PC-9 (cell line): ENCODE measurements at regions not wholly inside any gene's neighbourhood (a gene's known extent, or its start where the extent isn't known, plus 50 kb on each side); places are given as distances from the start of the nearest gene placed in this dataset.

Experiments used
- BruUV-seq: library from RNA; stranded (reverse); fragments of 400-500 nt; replicated peaks from 2 replicates; lab custom pipeline; 2021; lab: Mats Ljungman, UMichigan
- CTCF ChIA-PET: fragments of 300-600 bp; sonication (Branson Sonifier 250); formaldehyde crosslinking; loops from one replicate; lab custom pipeline; 2022; ENCODE audit warnings: antibody characterized with exemption; lab: Charles Lee
- POLR2A ChIA-PET: fragments of 300-600 bp; sonication (Branson Sonifier 250); formaldehyde crosslinking; loops from one replicate; lab custom pipeline; 2022; ENCODE audit warnings: antibody characterized with exemption; ENCODE audit not compliant: unreplicated experiment; lab: Charles Lee
- DNase-seq, 2 experiments: peaks; one replicate each; pipeline versions ENCODE4 v3.0.0 to v3.0.0-alpha.2; 2015 to 2022; ENCODE audit warnings: mixed read lengths in 1 of 2
- H2AFZ ChIP-seq: fragments of 200-600 bp; sonication (generic); 2 replicates; pipeline ENCODE4 v1.8.1; 2017; ENCODE audit warnings: antibody characterized with exemption
- H3F3A ChIP-seq: fragments of 200-600 bp; sonication (generic); 2 replicates; pipeline ENCODE4 v1.8.1; 2017; ENCODE audit warnings: antibody characterized with exemption, mild to moderate bottlenecking, low read depth; ENCODE audit not compliant: insufficient read depth
- H3K27ac ChIP-seq: fragments of 200-600 bp; sonication (generic); 2 replicates; pipeline ENCODE4 v1.6.1; 2016; ENCODE audit warnings: mixed run types
- H3K27me3 ChIP-seq: fragments of 200-600 bp; sonication (generic); 2 replicates; pipeline ENCODE4 v1.6.1; 2016; ENCODE audit warnings: low read depth, mixed run types; ENCODE audit not compliant: insufficient read depth
- H3K36me3 ChIP-seq: fragments of 200-600 bp; sonication (generic); 2 replicates; pipeline ENCODE4 v1.6.1; 2016; ENCODE audit warnings: low read depth, mixed run types
- H3K4me1 ChIP-seq: fragments of 200-600 bp; sonication (generic); replicated peaks from 2 replicates; pipeline ENCODE4 v1.6.1; 2016; ENCODE audit warnings: mixed run types; ENCODE audit not compliant: insufficient read depth
- H3K4me2 ChIP-seq: fragments of 200-600 bp; sonication (generic); 2 replicates; pipeline ENCODE4 v1.6.1; 2017; ENCODE audit warnings: mixed run types
- H3K4me3 ChIP-seq: fragments of 200-600 bp; sonication (generic); 2 replicates; pipeline ENCODE4 v1.6.1; 2016; ENCODE audit warnings: mixed run types
- H3K79me2 ChIP-seq: fragments of 200-600 bp; sonication (generic); 2 replicates; pipeline ENCODE4 v1.6.1; 2017; ENCODE audit warnings: low read depth, mixed run types
- H3K9me2 ChIP-seq: fragments of 200-600 bp; sonication (generic); 2 replicates; pipeline ENCODE4 v1.8.1; 2017; ENCODE audit warnings: mild to moderate bottlenecking; ENCODE audit not compliant: insufficient read depth
- H3K9me3 ChIP-seq: fragments of 200-600 bp; sonication (generic); 2 replicates; pipeline ENCODE4 v1.8.1; 2016; ENCODE audit warnings: low read depth; ENCODE audit not compliant: insufficient read depth
- H4K20me1 ChIP-seq: fragments of 200-600 bp; sonication (generic); 2 replicates; pipeline ENCODE4 v1.8.1; 2017; ENCODE audit not compliant: insufficient read depth
- CTCF ChIP-seq: fragments of 200-600 bp; sonication (generic); conservative IDR thresholded peaks from 2 replicates; pipeline ENCODE4 v1.6.1; 2017; ENCODE audit warnings: mixed run types, antibody characterized with exemption, mild to moderate bottlenecking, moderate library complexity
- EZH2 ChIP-seq: fragments of 200-600 bp; sonication (generic); IDR thresholded peaks from 2 replicates; pipeline ENCODE4 v1.8.0; 2017; ENCODE audit warnings: antibody characterized with exemption, low read depth
- intact Hi-C: fragments of 100-400 bp; cut with micrococcal nuclease; formaldehyde crosslinking; loops from one replicate; pipeline ENCODE4 v1.10.0; 2022; ENCODE audit not compliant: unreplicated experiment

DNA sequence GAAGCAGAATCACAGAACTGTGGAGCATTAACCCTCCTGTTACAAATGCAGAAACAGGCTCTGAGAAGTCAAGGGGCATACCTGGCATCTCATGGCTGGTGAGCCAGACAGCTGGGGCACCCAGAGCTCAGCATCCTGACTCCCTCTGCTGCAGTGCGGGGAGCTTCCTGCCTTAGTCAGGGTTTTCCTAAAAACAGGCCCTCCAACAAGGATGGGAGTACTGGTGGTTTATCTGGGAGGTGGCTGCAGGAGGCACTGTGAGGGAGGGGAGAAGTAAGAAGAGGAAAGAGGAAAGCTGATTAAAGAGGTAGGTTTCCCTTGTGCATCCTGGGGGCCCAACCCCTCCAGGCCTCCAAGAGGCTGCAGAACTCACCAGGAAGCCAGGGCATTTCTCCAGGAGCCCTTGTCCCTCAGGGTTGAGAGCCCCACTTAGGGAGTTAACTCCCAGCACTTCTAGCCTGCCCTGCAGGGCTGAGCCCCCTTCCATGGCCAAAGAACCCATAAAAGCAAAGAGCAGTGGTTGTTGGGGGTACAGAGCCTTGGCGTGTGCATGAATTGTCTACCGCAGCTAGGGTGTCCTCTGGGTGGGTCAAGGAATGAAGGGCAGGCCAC lies 261.5 kb upstream of the RPL38 start:
- CTCF ChIA-PET = no interaction called here

DNA sequence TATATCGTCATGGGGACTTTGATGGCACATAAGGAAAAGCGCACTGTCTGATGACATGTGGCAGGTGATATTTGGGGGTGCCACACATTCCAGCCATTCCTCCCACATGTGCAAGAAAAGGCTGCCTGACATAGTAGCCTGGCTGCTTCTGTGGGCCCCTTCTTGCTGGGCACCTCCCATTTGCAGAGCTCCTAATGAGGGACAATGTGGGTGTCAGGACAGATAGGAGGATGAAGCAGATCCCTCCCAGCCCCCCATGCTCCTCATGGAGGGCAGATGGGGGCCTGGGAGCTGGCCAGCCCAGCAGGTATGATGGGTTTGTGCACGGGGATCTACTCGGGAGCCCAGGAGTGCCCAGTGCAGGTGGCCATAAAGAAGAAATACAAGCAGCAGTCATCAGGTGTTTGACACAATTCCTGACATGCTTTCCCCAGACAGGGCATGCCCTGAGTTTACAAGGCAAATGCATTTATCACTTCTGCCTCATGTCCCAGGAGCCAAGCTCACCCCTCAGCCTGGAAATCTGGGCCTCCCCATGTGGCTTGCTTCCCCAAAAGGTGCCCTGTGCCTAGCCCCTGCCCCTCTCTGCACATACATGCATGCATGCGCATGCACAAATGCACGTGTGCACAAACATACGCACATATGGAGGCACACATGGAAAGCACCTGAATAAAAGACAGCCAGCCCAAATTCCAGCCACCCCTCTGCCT lies 260.6 kb upstream of the RPL38 start:
- H3K27me3 ChIP-seq = peaks cover 76% of the 10 kb centered on the region
- no peak for DNase-seq
- CTCF ChIA-PET = no interaction called here
- H3K4me3 ChIP-seq = no peak overlapping the region
- no peaks in the 10 kb centered on the region for H4K20me1 ChIP-seq
- no TSS peak for BruUV-seq
- no peaks in the 10 kb centered on the region for H3K9me3 ChIP-seq
- no peaks in the 10 kb centered on the region for H3K4me1 ChIP-seq
- POLR2A ChIA-PET = no interaction called here
- H3K27ac ChIP-seq = no peak overlapping the region
- H3K79me2 ChIP-seq = no peaks in the 10 kb centered on the region
- no peak overlapping the region for H3K4me2 ChIP-seq
- intact Hi-C loops = no loop called here
- H3K9me2 ChIP-seq = no peaks in the 10 kb centered on the region
- H2AFZ ChIP-seq = no peak overlapping the region
- no peak for TF ChIP-seq CTCF
- no peak for TF ChIP-seq EZH2
- no peaks in the 10 kb centered on the region for H3K36me3 ChIP-seq
- no peaks in the 10 kb centered on the region for H3F3A ChIP-seq

More for the DNA sequence above, 261.5 kb upstream of the RPL38 start:
- intact Hi-C loops = no loop called here
- no peaks in the 10 kb centered on the region for H3K79me2 ChIP-seq
- H4K20me1 ChIP-seq = no peaks in the 10 kb centered on the region
- TF ChIP-seq CTCF (no peak), EZH2 (no peak)
- H3K4me2 ChIP-seq = no peak overlapping the region
- H3K27ac ChIP-seq = no peak overlapping the region
- no TSS peak for BruUV-seq
- no peaks in the 10 kb centered on the region for H3F3A ChIP-seq
- H3K4me1 ChIP-seq = no peaks in the 10 kb centered on the region
- DNase-seq = no peak
- H2AFZ ChIP-seq = no peak overlapping the region
- no peak overlapping the region for H3K4me3 ChIP-seq
- peaks cover 79% of the 10 kb centered on the region for H3K27me3 ChIP-seq
- no peaks in the 10 kb centered on the region for H3K36me3 ChIP-seq
- H3K9me2 ChIP-seq = no peaks in the 10 kb centered on the region
- H3K9me3 ChIP-seq = no peaks in the 10 kb centered on the region
- POLR2A ChIA-PET = interaction anchor here (0.7 kb wide), 1 partner anchor 100 kb away, joined by 4 read pairs; no protein-coding TSS in a partner anchor

- DNase-seq = no peak
- ChIA-PET POLR2A (no interaction called here), CTCF (no interaction called here)
- no peaks in the 10 kb centered on the region for H3K36me3 ChIP-seq
- H3K4me2 ChIP-seq = no peak overlapping the region
- no peaks in the 10 kb centered on the region for H3F3A ChIP-seq
- H2AFZ ChIP-seq = no peak overlapping the region
- H3K27me3 ChIP-seq = peaks cover 78% of the 10 kb centered on the region
- intact Hi-C loops = no loop called here
- H3K79me2 ChIP-seq = no peaks in the 10 kb centered on the region
- H4K20me1 ChIP-seq = no peaks in the 10 kb centered on the region
- no peaks in the 10 kb centered on the region for H3K4me1 ChIP-seq
- H3K4me3 ChIP-seq = no peak overlapping the region
- no peaks in the 10 kb centered on the region for H3K9me2 ChIP-seq
- H3K9me3 ChIP-seq = no peaks in the 10 kb centered on the region
- H3K27ac ChIP-seq = no peak overlapping the region
- TF ChIP-seq EZH2 (no peak), CTCF (no peak)
- BruUV-seq = no TSS peak
These were observed 259.9 kb upstream of the RPL38 start for GRCh38 chr17:73943416-73944110.
